Osteocyte (in vitro differentiated cells): ENCODE measurements at regions not wholly inside any gene's neighbourhood (a gene's known extent, or its start where the extent isn't known, plus 50 kb on each side); places are given as distances from the start of the nearest gene placed in this dataset.

Experiments
- DNase-seq: peaks from one replicate; pipeline ENCODE4 v3.0.0; 2021; ENCODE audit warnings: mixed read lengths; ENCODE audit not compliant: unreplicated experiment; ENCODE audit errors: extremely low spot score
- H3K27ac Mint-ChIP-seq: one replicate; pipeline ENCODE4 v1.8.0; 2021; ENCODE audit warnings: mild to moderate bottlenecking, mixed read lengths; ENCODE audit not compliant: unreplicated experiment
- H3K27me3 Mint-ChIP-seq: one replicate; pipeline ENCODE4 v1.8.0; 2021; ENCODE audit warnings: mixed read lengths; ENCODE audit not compliant: unreplicated experiment
- H3K36me3 Mint-ChIP-seq: one replicate; pipeline ENCODE4 v1.8.0; 2021; ENCODE audit warnings: mixed read lengths; ENCODE audit not compliant: unreplicated experiment
- H3K4me1 Mint-ChIP-seq: one replicate; pipeline ENCODE4 v1.8.0; 2021; ENCODE audit warnings: mixed read lengths; ENCODE audit not compliant: unreplicated experiment
- H3K4me3 Mint-ChIP-seq: one replicate; pipeline ENCODE4 v1.8.0; 2021; ENCODE audit warnings: mild to moderate bottlenecking, moderate library complexity, mixed read lengths; ENCODE audit not compliant: unreplicated experiment
- H3K9me3 Mint-ChIP-seq: one replicate; pipeline ENCODE4 v1.8.0; 2021; ENCODE audit warnings: mixed read lengths; ENCODE audit not compliant: unreplicated experiment
- TF ChIP-seq, protein P1 (sequence below): fragments of 200-600 bp; sonication (generic); IDR thresholded peaks from 2 replicates; pipeline ENCODE4 v1.5.0; 2021; ENCODE audit warnings: antibody characterized with exemption, mild to moderate bottlenecking, moderate library complexity

DNA sequence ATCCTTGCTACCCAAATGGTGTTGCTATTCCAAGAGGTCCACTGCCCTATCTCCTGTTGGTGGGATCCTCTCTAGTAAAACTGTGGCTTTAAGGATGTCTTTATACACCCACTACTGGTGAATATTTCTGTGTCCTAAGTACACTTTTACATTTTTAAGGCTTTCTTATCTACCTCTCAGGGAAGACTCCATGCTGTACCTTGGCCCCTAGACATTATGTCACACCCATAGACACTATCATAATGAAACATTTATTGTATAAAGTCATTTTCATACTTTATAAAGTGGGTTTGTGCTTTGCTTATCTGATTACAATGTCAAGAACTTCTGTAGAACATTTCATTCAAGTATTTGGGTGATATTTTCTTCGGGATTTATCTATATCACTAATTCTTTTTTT is 270.3 kb upstream of the SNX7 start:
- H3K9me3 Mint-ChIP-seq = no peaks in the 10 kb centered on the region
- H3K4me3 Mint-ChIP-seq = no peak overlapping the region

DNA sequence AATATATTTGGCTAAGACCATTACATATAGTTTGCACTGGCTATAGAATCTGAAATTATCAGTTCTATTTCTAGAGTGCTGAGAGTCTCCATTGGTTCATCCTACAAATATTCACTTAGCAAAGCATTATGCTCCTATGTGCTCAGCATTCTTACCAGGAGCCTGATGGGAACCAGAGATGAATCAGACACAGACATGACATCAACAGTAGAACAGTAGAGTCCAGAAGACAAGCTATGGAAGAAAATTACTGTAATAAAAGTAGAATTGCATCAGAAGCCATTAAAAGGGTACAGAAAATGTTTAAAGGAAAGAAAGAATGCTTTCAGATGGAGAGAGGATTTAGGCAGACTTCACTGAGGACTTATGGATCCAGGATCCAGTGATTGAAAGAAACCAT is 271.7 kb upstream of the SNX7 start:
- Mint-ChIP-seq H3K27ac (no peak overlapping the region), H3K4me1 (peaks cover 24% of the 10 kb centered on the region), H3K9me3 (no peaks in the 10 kb centered on the region), H3K36me3 (no peaks in the 10 kb centered on the region), H3K27me3 (no peaks in the 10 kb centered on the region), H3K4me3 (no peak overlapping the region)
- no peak for DNase-seq
- TF ChIP-seq, protein P1, sequence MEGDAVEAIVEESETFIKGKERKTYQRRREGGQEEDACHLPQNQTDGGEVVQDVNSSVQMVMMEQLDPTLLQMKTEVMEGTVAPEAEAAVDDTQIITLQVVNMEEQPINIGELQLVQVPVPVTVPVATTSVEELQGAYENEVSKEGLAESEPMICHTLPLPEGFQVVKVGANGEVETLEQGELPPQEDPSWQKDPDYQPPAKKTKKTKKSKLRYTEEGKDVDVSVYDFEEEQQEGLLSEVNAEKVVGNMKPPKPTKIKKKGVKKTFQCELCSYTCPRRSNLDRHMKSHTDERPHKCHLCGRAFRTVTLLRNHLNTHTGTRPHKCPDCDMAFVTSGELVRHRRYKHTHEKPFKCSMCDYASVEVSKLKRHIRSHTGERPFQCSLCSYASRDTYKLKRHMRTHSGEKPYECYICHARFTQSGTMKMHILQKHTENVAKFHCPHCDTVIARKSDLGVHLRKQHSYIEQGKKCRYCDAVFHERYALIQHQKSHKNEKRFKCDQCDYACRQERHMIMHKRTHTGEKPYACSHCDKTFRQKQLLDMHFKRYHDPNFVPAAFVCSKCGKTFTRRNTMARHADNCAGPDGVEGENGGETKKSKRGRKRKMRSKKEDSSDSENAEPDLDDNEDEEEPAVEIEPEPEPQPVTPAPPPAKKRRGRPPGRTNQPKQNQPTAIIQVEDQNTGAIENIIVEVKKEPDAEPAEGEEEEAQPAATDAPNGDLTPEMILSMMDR = no peak

More for the DNA sequence above, 270.3 kb upstream of the SNX7 start:
- DNase-seq = no peak
- Mint-ChIP-seq H3K36me3 (no peaks in the 10 kb centered on the region), H3K27me3 (no peaks in the 10 kb centered on the region), H3K4me1 (peaks cover 20% of the 10 kb centered on the region), H3K27ac (no peak overlapping the region)
- TF ChIP-seq, protein P1 = no peak

DNA sequence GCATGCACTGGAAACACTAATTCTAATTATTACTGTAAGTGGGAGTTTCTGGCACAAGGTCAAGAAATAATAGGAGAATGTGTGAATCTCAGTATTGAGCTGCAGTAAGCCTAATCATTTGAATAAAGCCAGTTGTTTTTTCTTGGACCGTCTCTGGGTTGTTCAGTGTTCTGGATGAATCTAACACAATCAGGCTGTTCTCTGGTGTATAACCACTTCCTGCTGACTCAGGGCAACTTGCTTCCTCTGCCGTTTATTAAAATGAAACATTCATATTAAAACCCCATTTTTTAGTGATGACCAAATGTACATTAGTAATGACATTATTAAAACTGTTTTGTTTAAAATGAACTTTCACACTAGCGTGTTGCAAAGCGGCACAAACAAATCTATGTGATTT is 273.1 kb upstream of the SNX7 start:
- DNase-seq = no peak
- H3K27ac Mint-ChIP-seq = peak overlapping the region; percentile 62
- H3K36me3 Mint-ChIP-seq = no peaks in the 10 kb centered on the region
- TF ChIP-seq, protein P1 = no peak
- H3K4me1 Mint-ChIP-seq = peaks cover 34% of the 10 kb centered on the region
- peak overlapping the region; percentile 10 for H3K4me3 Mint-ChIP-seq
- H3K27me3 Mint-ChIP-seq = no peaks in the 10 kb centered on the region
- no peaks in the 10 kb centered on the region for H3K9me3 Mint-ChIP-seq

DNA sequence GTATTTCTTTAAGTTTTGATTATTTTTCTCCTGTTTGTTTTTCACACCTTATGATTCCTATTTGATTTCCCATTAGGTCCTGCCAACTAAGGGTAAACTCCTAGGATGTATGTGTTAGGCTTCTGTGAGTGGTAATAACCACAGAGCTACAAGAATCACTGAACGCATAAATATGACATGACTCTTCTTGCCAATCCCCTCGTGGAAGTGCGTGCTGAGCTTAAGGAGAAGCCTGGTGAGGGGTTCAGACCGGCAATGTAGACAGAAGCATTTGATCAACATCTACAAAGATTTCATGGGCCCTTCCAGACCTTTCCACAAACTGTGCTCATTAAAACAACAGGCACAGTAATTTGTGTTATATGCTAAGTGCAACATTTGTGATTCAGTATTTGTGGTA is 273.8 kb upstream of the SNX7 start:
- Mint-ChIP-seq H3K9me3 (no peaks in the 10 kb centered on the region), H3K36me3 (no peaks in the 10 kb centered on the region), H3K4me1 (peaks cover 36% of the 10 kb centered on the region), H3K27me3 (no peaks in the 10 kb centered on the region), H3K27ac (peak overlapping the region; percentile 62), H3K4me3 (no peak overlapping the region)
- TF ChIP-seq, protein P1 = no peak
- no peak for DNase-seq

DNA sequence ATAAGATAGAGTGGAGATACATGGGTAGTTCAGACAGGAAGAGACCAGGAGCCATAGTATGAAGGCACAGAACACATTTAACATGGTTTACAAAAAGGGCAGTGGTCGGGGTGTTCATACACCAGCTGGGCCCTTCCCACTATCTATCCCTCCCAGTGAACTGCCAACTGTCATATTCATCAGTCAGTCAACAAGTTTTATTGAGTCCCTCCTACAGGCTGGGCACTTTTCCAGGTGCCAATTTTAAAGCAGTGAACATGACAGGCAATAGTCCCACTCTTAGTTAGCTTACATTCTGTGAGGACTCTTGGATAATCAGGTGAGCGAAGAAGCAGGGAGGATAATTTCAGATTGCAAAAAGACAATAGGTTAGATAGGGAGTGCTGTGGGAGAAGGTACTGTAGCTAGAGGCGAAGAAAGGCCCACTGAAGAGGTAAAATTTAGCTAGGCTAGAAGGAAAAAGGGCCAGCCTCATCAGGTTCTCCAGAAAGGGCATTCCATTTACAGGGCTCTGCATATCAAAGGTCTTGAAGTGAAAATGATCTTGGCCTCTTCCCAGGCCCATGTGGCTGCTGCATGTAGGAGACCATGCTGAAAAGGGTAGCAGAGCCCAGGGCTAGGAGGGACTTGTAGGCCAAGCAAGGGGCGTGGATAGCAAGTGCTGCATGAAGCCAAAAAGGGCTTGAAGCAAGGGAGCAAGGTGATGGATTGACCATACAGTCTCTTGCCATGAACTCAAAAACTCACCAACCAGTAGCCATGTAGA is 274.7 kb upstream of the SNX7 start:
- Mint-ChIP-seq H3K9me3 (no peaks in the 10 kb centered on the region), H3K4me3 (no peak overlapping the region), H3K27me3 (no peaks in the 10 kb centered on the region), H3K4me1 (peaks cover 36% of the 10 kb centered on the region), H3K27ac (no peak overlapping the region), H3K36me3 (peaks cover under 1% of the 10 kb centered on the region)
- TF ChIP-seq, protein P1 = no peak
- no peak for DNase-seq
